Gastrocnemius medialis (tissue), 4 donors: ENCODE measurements at regions not wholly inside any gene's neighbourhood (a gene's known extent, or its start where the extent isn't known, plus 50 kb on each side); places are given as distances from the start of the nearest gene placed in this dataset.

Experiments
- POLR2A ChIP-seq, 2 donors: fragments of 450-650 bp; IDR thresholded peaks; one replicate each; pipeline ENCODE4 v1.6.1; 2017; ENCODE audit warnings: antibody characterized with exemption in 2 of 2, mild to moderate bottlenecking in 2 of 2, moderate library complexity in 2 of 2
- TF ChIP-seq, protein P1 (sequence below), 5 experiments: fragments of 450-650 bp in 3 of 5; fragments of 200-600 bp in 2 of 5; sonication (generic) in 2 of 5; IDR thresholded peaks in 4 of 5; conservative IDR thresholded peaks in 1 of 5; 1 replicate in 4 of 5; 2 replicates in 1 of 5; pipeline ENCODE4 v1.5.1; 2016 to 2019; ENCODE audit warnings: antibody characterized with exemption in 5 of 5, mild to moderate bottlenecking in 3 of 5, moderate library complexity in 3 of 5

DNA sequence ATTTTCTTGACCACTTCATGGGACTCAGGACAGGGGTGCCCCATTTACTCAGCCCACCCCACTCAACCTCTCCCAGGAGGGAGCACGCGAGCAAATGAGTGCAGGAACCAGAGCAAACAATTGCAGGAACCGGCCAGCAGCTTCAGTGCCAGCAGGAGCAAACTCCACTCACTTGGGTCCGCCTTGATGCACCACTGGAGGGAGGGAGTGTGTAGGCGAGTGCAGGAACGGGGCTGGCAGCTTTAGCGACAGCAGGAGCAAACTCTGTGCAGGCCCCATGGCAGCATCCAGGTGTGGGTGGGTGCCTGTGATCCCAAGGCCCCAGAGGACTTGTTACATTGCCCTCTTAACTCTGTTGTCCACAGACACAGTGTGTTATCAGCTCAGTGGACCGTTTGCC lies 1667.3 kb upstream of the CELF4 start:
- TF ChIP-seq POLR2A (IDR thresholded peaks at IDR 0.05) = no peak
- TF ChIP-seq, protein P1, sequence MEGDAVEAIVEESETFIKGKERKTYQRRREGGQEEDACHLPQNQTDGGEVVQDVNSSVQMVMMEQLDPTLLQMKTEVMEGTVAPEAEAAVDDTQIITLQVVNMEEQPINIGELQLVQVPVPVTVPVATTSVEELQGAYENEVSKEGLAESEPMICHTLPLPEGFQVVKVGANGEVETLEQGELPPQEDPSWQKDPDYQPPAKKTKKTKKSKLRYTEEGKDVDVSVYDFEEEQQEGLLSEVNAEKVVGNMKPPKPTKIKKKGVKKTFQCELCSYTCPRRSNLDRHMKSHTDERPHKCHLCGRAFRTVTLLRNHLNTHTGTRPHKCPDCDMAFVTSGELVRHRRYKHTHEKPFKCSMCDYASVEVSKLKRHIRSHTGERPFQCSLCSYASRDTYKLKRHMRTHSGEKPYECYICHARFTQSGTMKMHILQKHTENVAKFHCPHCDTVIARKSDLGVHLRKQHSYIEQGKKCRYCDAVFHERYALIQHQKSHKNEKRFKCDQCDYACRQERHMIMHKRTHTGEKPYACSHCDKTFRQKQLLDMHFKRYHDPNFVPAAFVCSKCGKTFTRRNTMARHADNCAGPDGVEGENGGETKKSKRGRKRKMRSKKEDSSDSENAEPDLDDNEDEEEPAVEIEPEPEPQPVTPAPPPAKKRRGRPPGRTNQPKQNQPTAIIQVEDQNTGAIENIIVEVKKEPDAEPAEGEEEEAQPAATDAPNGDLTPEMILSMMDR (IDR thresholded peaks at IDR 0.05 in 4 of 5, conservative IDR thresholded peaks at IDR 0.05 in 1 of 5) = no peak
